Ovary (tissue), 7 donors: ENCODE measurements at regions not wholly inside any gene's neighbourhood (a gene's known extent, or its start where the extent isn't known, plus 50 kb on each side); places are given as distances from the start of the nearest gene placed in this dataset.

Source experiments
- DNase-seq, 5 donors: peaks; one replicate each; pipeline ENCODE4 v3.0.0-alpha.2; 2019 to 2020
- H3K27ac ChIP-seq, 2 donors: fragments of 200-600 bp; one replicate each; pipeline versions ENCODE4 v1.5.1 to v1.8.0; 2019 to 2022
- H3K27me3 ChIP-seq: fragments of 200-600 bp; one replicate; pipeline ENCODE4 v1.8.0; 2022
- H3K36me3 ChIP-seq: fragments of 200-600 bp; sonication (generic); one replicate; pipeline ENCODE4 v1.5.1; 2019
- H3K4me1 ChIP-seq: one replicate; pipeline ENCODE4 v1.8.1; 2013; ENCODE audit warnings: mild to moderate bottlenecking, moderate library complexity; ENCODE audit not compliant: insufficient read depth
- H3K4me3 ChIP-seq: fragments of 200-600 bp; sonication (generic); one replicate; pipeline ENCODE4 v1.5.1; 2017
- H3K9me3 ChIP-seq, 2 donors: fragments of 200-600 bp in 1 of 2; sonication (generic) in 1 of 2; one replicate each; pipeline versions ENCODE4 v1.5.1 to v1.8.1; 2013 to 2019; ENCODE audit warnings: mild to moderate bottlenecking in 1 of 2, moderate library complexity in 1 of 2
- CTCF ChIP-seq, 3 donors: fragments of 450-650 bp in 2 of 3; fragments of 200-600 bp in 1 of 3; IDR thresholded peaks; one replicate each; pipeline versions ENCODE4 v1.5.1 to v1.8.0; 2016 to 2022; ENCODE audit warnings: antibody characterized with exemption in 3 of 3, mild to moderate bottlenecking in 1 of 3
- EP300 ChIP-seq: sonication (generic); formaldehyde crosslinking; IDR thresholded peaks from one replicate; pipeline ENCODE4 v1.6.1; 2017; ENCODE audit warnings: antibody characterized with exemption
- POLR2A ChIP-seq: fragments of 450-650 bp; IDR thresholded peaks from one replicate; pipeline ENCODE4 v1.6.1; 2017; ENCODE audit warnings: antibody characterized with exemption, mild to moderate bottlenecking, moderate library complexity
- WGBS, 3 donors: extraction: QIAGEN DNeasy Blood & Tissue Kit in 1 of 3; methylation state at CpG; one replicate each; pipeline versions ENCODE4 v1.1.5 to v1.1.7; 2013 to 2017; 5-methylcytosine and 5-hydroxymethylcytosine counted together
- intact Hi-C, 4 donors: fragments of 100-400 bp; cut with DNase I; formaldehyde crosslinking; loops; one replicate each; pipeline versions ENCODE4 v1.11.0 to v1.15.1; 2022 to 2023
- donor health status: DM: no; HTN: no; CAD: no; lungs with moderate emphysema.
- donor health status: DM: no; HTN: no; CAD: no.
- donor health status: Bipolar disorder and iron deficiency.
- donor health status: DM: no; HTN: no; CAD: no.
- donor health status: DM: yes; HTN: yes; CAD: no.

GRCh38 chr1:191460234-191460633 lies 698.0 kb upstream of the RGS18 start:
- Histone ChIP-seq H3K4me1 (no peaks in the 10 kb centered on the region), H3K9me3 (no peaks in the 10 kb centered on the region), H3K4me3 (no peak overlapping the region), H3K27me3 (no peaks in the 10 kb centered on the region), H3K27ac (no peak overlapping the region), H3K36me3 (no peaks in the 10 kb centered on the region)
- DNase-seq = no peak
- TF ChIP-seq POLR2A = no peak
- no peak for TF ChIP-seq EP300
- no peak for TF ChIP-seq CTCF (IDR thresholded peaks at IDR 0.05)
- intact Hi-C loops = no loop called here

GRCh38 chr1:191483988-191484387 lies 674.3 kb upstream of the RGS18 start:
- Histone ChIP-seq H3K9me3 (no peaks in the 10 kb centered on the region), H3K4me1 (no peaks in the 10 kb centered on the region), H3K27ac (no peak overlapping the region), H3K4me3 (no peak overlapping the region), H3K36me3 (no peaks in the 10 kb centered on the region), H3K27me3 (no peaks in the 10 kb centered on the region)
- DNase-seq = no peak
- intact Hi-C loops = no loop called here
- WGBS, 3 donors = 86 to 96% (median 96%) methylated on average over 3 of the region's 3 CpGs
- no peak for TF ChIP-seq POLR2A
- no peak for TF ChIP-seq EP300
- TF ChIP-seq CTCF (IDR thresholded peaks at IDR 0.05) = no peak

GRCh38 chr1:191490303-191490702 lies 668.0 kb upstream of the RGS18 start:
- Histone ChIP-seq H3K4me3 (no peak overlapping the region), H3K4me1 (no peaks in the 10 kb centered on the region), H3K36me3 (no peaks in the 10 kb centered on the region), H3K9me3 (no peaks in the 10 kb centered on the region), H3K27me3 (no peaks in the 10 kb centered on the region), H3K27ac (no peak overlapping the region)
- 80 to 85% (median 80%) methylated on average over 2 of the region's 2 CpGs for WGBS, 3 donors
- intact Hi-C loops = no loop called here
- no peak for DNase-seq
- TF ChIP-seq CTCF (IDR thresholded peaks at IDR 0.05) = no peak
- no peak for TF ChIP-seq POLR2A
- no peak for TF ChIP-seq EP300

GRCh38 chr1:191495040-191495439 lies 663.2 kb upstream of the RGS18 start:
- intact Hi-C loops = no loop called here
- WGBS, 3 donors = 63 to 80% (median 63%) methylated on average over 2 of the region's 2 CpGs

More at GRCh38 chr1:191495040-191495439, 663.2 kb upstream of the RGS18 start:
- Histone ChIP-seq H3K27me3 (no peaks in the 10 kb centered on the region), H3K36me3 (no peaks in the 10 kb centered on the region), H3K4me1 (no peaks in the 10 kb centered on the region), H3K4me3 (no peak overlapping the region), H3K27ac (no peak overlapping the region), H3K9me3 (no peaks in the 10 kb centered on the region)
- TF ChIP-seq EP300 (no peak), CTCF (IDR thresholded peaks at IDR 0.05) (no peak), POLR2A (no peak)
- DNase-seq = no peak
